H1 (cell line): ENCODE measurements at regions not wholly inside any gene's neighbourhood (a gene's known extent, or its start where the extent isn't known, plus 50 kb on each side); places are given as distances from the start of the nearest gene placed in this dataset.

Source experiments
- CTCF ChIA-PET: fragments of 300-600 bp; sonication (Branson Sonifier 250); formaldehyde crosslinking; loops from one replicate; lab custom pipeline; 2021; ENCODE audit not compliant: partially characterized antibody; lab: Charles Lee
- POLR2A ChIA-PET: fragments of 300-600 bp; sonication (Branson Sonifier 250); formaldehyde crosslinking; loops from one replicate; lab custom pipeline; 2021; ENCODE audit warnings: inconsistent platforms; ENCODE audit not compliant: partially characterized antibody; lab: Charles Lee
- DNase-seq, 2 experiments: peaks; one replicate each; pipeline versions ENCODE4 v3.0.0 to v3.0.0-alpha.2; 2010 to 2022; ENCODE audit warnings: low spot score in 2 of 2, low read depth in 1 of 2, mixed read lengths in 1 of 2
- FAIRE-seq: peaks from 2 replicates; lab custom pipeline; 2011; peaks lifted over from hg19 to GRCh38; lab: Jason Lieb, UNC
- H2AFZ ChIP-seq: 2 replicates; pipeline ENCODE4 v1.8.1; 2012; ENCODE audit warnings: low read length, inconsistent platforms
- H2AK5ac ChIP-seq: 2 replicates; pipeline ENCODE4 v1.6.1; 2013; ENCODE audit warnings: low read depth, low read length
- H2BK120ac ChIP-seq: replicated peaks from 2 replicates; pipeline ENCODE3; 2013; ENCODE audit warnings: low read depth, low read length, inconsistent platforms
- H2BK12ac ChIP-seq: 2 replicates; pipeline ENCODE4 v1.6.1; 2013; ENCODE audit warnings: low read depth, low read length
- H2BK15ac ChIP-seq: 2 replicates; pipeline ENCODE4 v1.6.1; 2013; ENCODE audit warnings: low read length
- H2BK20ac ChIP-seq: 2 replicates; pipeline ENCODE4 v1.6.1; 2013; ENCODE audit warnings: low read length
- H2BK5ac ChIP-seq: 2 replicates; pipeline ENCODE4 v1.6.1; 2013; ENCODE audit warnings: low read depth, low read length
- H3K14ac ChIP-seq: 2 replicates; pipeline ENCODE4 v1.6.1; 2013; ENCODE audit warnings: inconsistent platforms; ENCODE audit not compliant: insufficient read length
- H3K18ac ChIP-seq: 2 replicates; pipeline ENCODE4 v1.6.1; 2013; ENCODE audit warnings: low read length; ENCODE audit errors: extremely low read depth
- H3K23ac ChIP-seq: 2 replicates; pipeline ENCODE4 v1.6.1; 2013; ENCODE audit warnings: inconsistent platforms; ENCODE audit not compliant: insufficient read length
- H3K23me2 ChIP-seq: 2 replicates; pipeline ENCODE4 v1.6.1; 2013; ENCODE audit warnings: low read depth, low read length
- H3K27ac ChIP-seq: 2 replicates; pipeline ENCODE4 v1.6.1; 2011; ENCODE audit warnings: low read depth, low read length, inconsistent platforms
- H3K27me3 ChIP-seq, 4 experiments: replicated peaks in 1 of 4; 1 replicate in 1 of 4; 2 replicates in 3 of 4; pipeline versions ENCODE4 v1.6.1 to v1.8.1; 2011 to 2013; ENCODE audit warnings: low read length in 3 of 4, mild to moderate bottlenecking in 3 of 4, inconsistent platforms in 2 of 4, mixed read lengths in 2 of 4, moderate library complexity in 1 of 4; ENCODE audit not compliant: control insufficient read depth in 3 of 4, insufficient read depth in 3 of 4; ENCODE audit errors: extremely low read depth in 1 of 4
- H3K36me3 ChIP-seq, 4 experiments: 2 replicates each; pipeline versions ENCODE4 v1.6.1 to v1.8.1; 2011 to 2013; ENCODE audit warnings: mild to moderate bottlenecking in 4 of 4, low read length in 3 of 4, moderate library complexity in 2 of 4, control low read depth in 1 of 4, inconsistent platforms in 1 of 4; ENCODE audit not compliant: insufficient read depth in 4 of 4, control insufficient read depth in 2 of 4
- H3K4ac ChIP-seq: replicated peaks from 2 replicates; pipeline ENCODE3; 2013; ENCODE audit warnings: low read length, low read depth, mixed read lengths, inconsistent platforms; ENCODE audit not compliant: insufficient read length
- H3K4me1 ChIP-seq, 4 experiments: replicated peaks in 1 of 4; 1 replicate in 1 of 4; 2 replicates in 3 of 4; pipeline versions ENCODE4 v1.6.1 to v1.8.1; 2011 to 2013; ENCODE audit warnings: low read length in 3 of 4, inconsistent platforms in 2 of 4, mixed read lengths in 1 of 4; ENCODE audit not compliant: insufficient read depth in 4 of 4, control insufficient read depth in 3 of 4
- H3K4me2 ChIP-seq, 2 experiments: 2 replicates each; pipeline versions ENCODE4 v1.6.1 to v1.8.1; 2011 to 2013; ENCODE audit warnings: low read depth in 2 of 2, low read length in 2 of 2, control low read depth in 1 of 2, inconsistent platforms in 1 of 2, mild to moderate bottlenecking in 1 of 2; ENCODE audit not compliant: insufficient read depth in 1 of 2
- H3K4me3 ChIP-seq, 4 experiments: fragments of 200-600, 300-600 bp in 1 of 4; sonication (generic), shearing (Covaris generic), sonication (Bioruptor Twin) in 1 of 4; 2 replicates each; pipeline versions ENCODE4 v1.5.1 to v1.8.1; 2011 to 2016; ENCODE audit warnings: low read length in 4 of 4, low read depth in 3 of 4, control low read depth in 2 of 4, inconsistent platforms in 2 of 4, mild to moderate bottlenecking in 2 of 4, mixed read lengths in 1 of 4, moderate library complexity in 1 of 4; ENCODE audit not compliant: insufficient read depth in 2 of 4; ENCODE audit errors: extremely low read depth in 1 of 4
- H3K56ac ChIP-seq: replicated peaks from 2 replicates; pipeline ENCODE3; 2013; ENCODE audit warnings: low read depth, mild to moderate bottlenecking, mixed read lengths, low read length, inconsistent platforms; ENCODE audit not compliant: insufficient read length
- H3K79me1 ChIP-seq: 2 replicates; pipeline ENCODE4 v1.6.1; 2013; ENCODE audit warnings: low read depth, low read length, control low read depth
- H3K79me2 ChIP-seq, 2 experiments: 2 replicates each; pipeline versions ENCODE4 v1.6.1 to v1.8.1; 2012 to 2013; ENCODE audit warnings: low read length in 2 of 2, mild to moderate bottlenecking in 2 of 2, inconsistent platforms in 1 of 2; ENCODE audit not compliant: insufficient read depth in 2 of 2, control insufficient read depth in 1 of 2
- H3K9ac ChIP-seq, 4 experiments: replicated peaks in 1 of 4; 1 replicate in 1 of 4; 2 replicates in 3 of 4; pipeline versions ENCODE4 v1.6.1 to v1.8.1; 2011 to 2013; ENCODE audit warnings: low read depth in 3 of 4, low read length in 3 of 4, control low read depth in 2 of 4, mild to moderate bottlenecking in 2 of 4, moderate library complexity in 2 of 4, inconsistent platforms in 1 of 4; ENCODE audit errors: extremely low read depth in 1 of 4
- H3K9me3 ChIP-seq, 2 experiments: 2 replicates each; pipeline versions ENCODE4 v1.6.1 to v1.8.1; 2012 to 2013; ENCODE audit warnings: mild to moderate bottlenecking in 2 of 2, moderate library complexity in 2 of 2, control low read depth in 1 of 2, inconsistent platforms in 1 of 2, low read depth in 1 of 2, low read length in 1 of 2, mixed read lengths in 1 of 2; ENCODE audit not compliant: insufficient read depth in 2 of 2
- H4K20me1 ChIP-seq, 2 experiments: replicated peaks in 1 of 2; 2 replicates each; pipeline versions ENCODE3 to v1.8.1; 2011 to 2013; ENCODE audit warnings: inconsistent platforms in 2 of 2, low read length in 2 of 2, mild to moderate bottlenecking in 1 of 2; ENCODE audit not compliant: insufficient read depth in 2 of 2, control insufficient read depth in 1 of 2
- H4K5ac ChIP-seq: 2 replicates; pipeline ENCODE4 v1.6.1; 2013; ENCODE audit warnings: low read length, low read depth, mixed read lengths, inconsistent platforms; ENCODE audit not compliant: insufficient read length
- H4K8ac ChIP-seq: 2 replicates; pipeline ENCODE4 v1.8.0; 2013; ENCODE audit warnings: mild to moderate bottlenecking, moderate library complexity, low read length, inconsistent platforms; ENCODE audit not compliant: insufficient read depth; ENCODE audit errors: extremely low read depth
- H4K91ac ChIP-seq: replicated peaks from 2 replicates; pipeline ENCODE3; 2013; ENCODE audit warnings: low read length, mixed read lengths, inconsistent platforms; ENCODE audit not compliant: insufficient read length
- CTCF ChIP-seq, 3 experiments: IDR thresholded peaks; 1 replicate in 2 of 3; 2 replicates in 1 of 3; pipeline versions ENCODE4 v1.5.1 to v1.6.1; 2011; ENCODE audit warnings: low read length in 3 of 3, mild to moderate bottlenecking in 3 of 3, inconsistent platforms in 2 of 3, low read depth in 1 of 3, moderate library complexity in 1 of 3; ENCODE audit not compliant: insufficient read depth in 1 of 3; ENCODE audit errors: control extremely low read depth in 1 of 3
- SP1 ChIP-seq: IDR thresholded peaks from 2 replicates; pipeline ENCODE4 v1.6.1; 2011; ENCODE audit warnings: low read depth, low read length
- WGBS, 2 experiments: shearing (Covaris generic) in 1 of 2; methylation state at CpG; one replicate each; pipeline versions ENCODE4 v1.1.6 to v1.1.7; 2013 to 2015; ENCODE audit warnings: low lambda C conversion rate in 2 of 2, mixed read lengths in 2 of 2, inconsistent platforms in 1 of 2, low coverage in 1 of 2, missing lambda C conversion rate in 1 of 2; ENCODE audit not compliant: insufficient replicate concordance in 2 of 2, insufficient coverage in 1 of 2, insufficient read length in 1 of 2; ENCODE audit errors: extremely low coverage in 1 of 2, missing lambda C conversion rate in 1 of 2; 5-methylcytosine and 5-hydroxymethylcytosine counted together

GRCh38 chr2:145324748-145325147, 804.8 kb upstream of the ZEB2 start:
- H4K20me1 ChIP-seq = no peaks in the 10 kb centered on the region
- H2BK5ac ChIP-seq = no peak overlapping the region
- no peaks in the 10 kb centered on the region for H3K9me3 ChIP-seq
- no peak overlapping the region for H3K18ac ChIP-seq
- no peak overlapping the region for H2BK20ac ChIP-seq
- no peak overlapping the region for H2AFZ ChIP-seq
- TF ChIP-seq CTCF (IDR thresholded peaks at IDR 0.05; ENCODE audit: control extremely low read depth in 1 of 3, insufficient read depth in 1 of 3, low read depth in 1 of 3, low read length in 3 of 3) (no peak), SP1 (no peak)
- DNase-seq (no peak), FAIRE-seq (no peak)
- H3K79me2 ChIP-seq = no peaks in the 10 kb centered on the region
- no peak overlapping the region for H3K27ac ChIP-seq
- H3K4ac ChIP-seq = no peak overlapping the region
- no peak overlapping the region for H3K4me2 ChIP-seq
- H4K8ac ChIP-seq = no peak overlapping the region
- H3K4me3 ChIP-seq = no peak overlapping the region
- H3K23ac ChIP-seq = no peak overlapping the region
- H4K91ac ChIP-seq = no peak overlapping the region
- WGBS, 2 experiments = 92% methylated on average over 1 of the region's 1 CpG; no CpG with 5 or more reads in 1 of the 2 experiments
- H3K56ac ChIP-seq = no peak overlapping the region
- POLR2A ChIA-PET = no interaction called here
- CTCF ChIA-PET = no interaction called here
- no peak overlapping the region for H2BK15ac ChIP-seq
- no peaks in the 10 kb centered on the region for H3K79me1 ChIP-seq
- H3K23me2 ChIP-seq = no peaks in the 10 kb centered on the region
- H4K5ac ChIP-seq = no peak overlapping the region
- H2AK5ac ChIP-seq = no peak overlapping the region
- no peak overlapping the region for H2BK12ac ChIP-seq
- no peak overlapping the region for H2BK120ac ChIP-seq
- no peaks in the 10 kb centered on the region for H3K36me3 ChIP-seq
- H3K9ac ChIP-seq = no peak overlapping the region
- no peak overlapping the region for H3K14ac ChIP-seq
- H3K4me1 ChIP-seq = no peaks in the 10 kb centered on the region
- no peaks in the 10 kb centered on the region; a peak in 1 of 7 replicates for H3K27me3 ChIP-seq
